NT2/D1 (cell line): ENCODE measurements at regions not wholly inside any gene's neighbourhood (a gene's known extent, or its start where the extent isn't known, plus 50 kb on each side); places are given as distances from the start of the nearest gene placed in this dataset.

Experiments
- DNase-seq: peaks from one replicate; pipeline ENCODE4 v3.0.0-alpha.2; 2011; ENCODE audit warnings: low read depth, low spot score
- H3K27me3 ChIP-seq: 2 replicates; pipeline ENCODE4 v1.6.0; 2011; ENCODE audit warnings: mild to moderate bottlenecking; ENCODE audit not compliant: insufficient read length, insufficient read depth
- H3K36me3 ChIP-seq: 2 replicates; pipeline ENCODE4 v1.6.1; 2011; ENCODE audit warnings: mild to moderate bottlenecking, low read length, mixed read lengths; ENCODE audit not compliant: insufficient read depth, insufficient read length
- H3K4me1 ChIP-seq: 2 replicates; pipeline ENCODE4 v1.5.1; 2011; ENCODE audit not compliant: insufficient read depth, insufficient read length
- H3K4me3 ChIP-seq: 2 replicates; pipeline ENCODE4 v1.5.1; 2011; ENCODE audit warnings: low read depth; ENCODE audit not compliant: insufficient read length
- H3K9ac ChIP-seq: 2 replicates; pipeline ENCODE4 v1.6.0; 2011; ENCODE audit warnings: low read depth; ENCODE audit not compliant: insufficient read length
- H3K9me3 ChIP-seq: 2 replicates; pipeline ENCODE4 v1.5.1; 2011; ENCODE audit warnings: mild to moderate bottlenecking, low read length; ENCODE audit not compliant: insufficient read depth
- SUZ12 ChIP-seq: IDR thresholded peaks from 2 replicates; pipeline ENCODE4 v1.6.1; 2011; ENCODE audit not compliant: insufficient read length, insufficient read depth; ENCODE audit errors: extremely low read depth
- YY1 ChIP-seq: IDR thresholded peaks from 2 replicates; pipeline ENCODE4 v1.6.1; 2011; ENCODE audit not compliant: insufficient read length, insufficient read depth
- ZNF274 ChIP-seq: IDR thresholded peaks from 2 replicates; pipeline ENCODE4 v1.6.1; 2011; ENCODE audit warnings: mild to moderate bottlenecking, low read depth, low read length

DNA sequence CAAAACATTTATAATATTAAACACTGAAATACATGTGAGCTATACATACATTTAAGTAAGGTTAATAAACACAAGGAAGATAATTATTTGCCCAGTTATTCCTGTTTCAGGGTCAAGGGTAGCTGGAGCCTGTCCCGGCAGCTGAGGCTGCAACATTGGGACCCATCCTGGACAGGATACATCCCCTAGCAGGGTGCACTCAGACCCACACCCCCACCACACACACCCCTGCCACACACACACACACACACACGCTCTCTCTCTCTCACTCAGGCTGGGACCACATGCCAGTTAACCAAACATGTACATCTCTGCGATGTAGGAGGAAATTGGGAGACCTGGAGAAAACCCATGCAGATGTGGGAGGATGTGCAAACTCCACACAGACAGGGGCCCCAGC is 112.6 kb upstream of the TMCC3 start:
- no peaks in the 10 kb centered on the region for H3K4me1 ChIP-seq
- TF ChIP-seq YY1 (no peak), ZNF274 (no peak), SUZ12 (no peak)
- no peaks in the 10 kb centered on the region for H3K9me3 ChIP-seq
- no peaks in the 10 kb centered on the region for H3K36me3 ChIP-seq
- no peak overlapping the region for H3K4me3 ChIP-seq
- H3K9ac ChIP-seq = no peak overlapping the region
- DNase-seq = no peak
- H3K27me3 ChIP-seq = no peaks in the 10 kb centered on the region

DNA sequence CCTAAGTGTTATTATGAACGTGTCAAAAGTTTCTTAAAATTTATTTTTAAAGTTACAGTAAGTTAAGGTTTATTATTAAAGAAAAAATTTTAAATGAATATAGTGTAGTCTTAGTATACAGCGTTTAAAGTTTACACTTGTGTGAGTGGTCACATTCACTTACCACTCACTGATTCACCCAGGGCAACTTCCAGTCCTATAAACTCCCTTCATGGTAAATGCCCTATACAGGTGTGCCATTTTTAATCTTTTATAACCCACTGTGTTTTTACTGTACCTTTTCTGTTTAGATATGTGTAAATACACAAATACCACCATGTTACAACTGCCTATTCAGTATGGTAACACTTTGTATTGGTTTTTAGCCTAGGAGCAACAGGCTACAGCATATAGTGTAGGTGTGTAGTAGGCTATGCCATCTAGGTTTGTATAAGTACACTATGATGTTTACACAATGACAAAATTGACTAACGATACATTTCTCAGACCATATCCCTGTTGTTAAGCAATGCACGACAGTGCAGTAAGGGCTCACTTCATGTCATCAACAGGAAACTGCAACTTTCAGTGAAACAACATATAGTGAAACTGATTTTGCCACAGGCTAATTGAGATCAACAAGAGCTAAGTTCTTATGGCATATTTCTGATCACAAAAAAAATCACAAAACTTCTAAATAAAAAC is 112.0 kb upstream of the TMCC3 start:
- Histone ChIP-seq H3K9me3 (no peaks in the 10 kb centered on the region), H3K9ac (no peak overlapping the region), H3K27me3 (no peaks in the 10 kb centered on the region), H3K4me3 (no peak overlapping the region), H3K36me3 (no peaks in the 10 kb centered on the region), H3K4me1 (no peaks in the 10 kb centered on the region)
- no peak for DNase-seq
- TF ChIP-seq ZNF274 (no peak), YY1 (no peak), SUZ12 (no peak)

DNA sequence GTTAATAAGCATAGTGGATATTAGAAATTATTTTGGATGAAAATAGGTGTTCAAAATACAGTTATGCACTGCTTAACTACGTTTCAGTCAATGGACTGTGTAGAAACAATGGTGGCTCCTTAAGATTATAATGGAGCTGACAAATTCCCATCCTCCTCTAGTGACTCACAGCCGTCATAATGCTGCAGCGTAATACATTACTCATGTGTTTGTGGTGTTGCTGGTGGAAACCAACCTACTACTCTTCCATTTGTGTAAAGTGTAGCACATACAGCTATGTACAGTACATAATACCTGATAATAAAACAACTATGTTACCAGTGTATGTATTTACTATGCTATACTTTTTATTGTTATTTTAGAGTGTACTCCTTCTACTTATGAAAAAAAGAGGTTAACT is 111.2 kb upstream of the TMCC3 start:
- TF ChIP-seq SUZ12 = no peak
- no peak for TF ChIP-seq YY1
- Histone ChIP-seq H3K9me3 (no peaks in the 10 kb centered on the region), H3K4me3 (no peak overlapping the region), H3K27me3 (no peaks in the 10 kb centered on the region), H3K36me3 (no peaks in the 10 kb centered on the region), H3K9ac (no peak overlapping the region), H3K4me1 (no peaks in the 10 kb centered on the region)
- no peak for DNase-seq

DNA sequence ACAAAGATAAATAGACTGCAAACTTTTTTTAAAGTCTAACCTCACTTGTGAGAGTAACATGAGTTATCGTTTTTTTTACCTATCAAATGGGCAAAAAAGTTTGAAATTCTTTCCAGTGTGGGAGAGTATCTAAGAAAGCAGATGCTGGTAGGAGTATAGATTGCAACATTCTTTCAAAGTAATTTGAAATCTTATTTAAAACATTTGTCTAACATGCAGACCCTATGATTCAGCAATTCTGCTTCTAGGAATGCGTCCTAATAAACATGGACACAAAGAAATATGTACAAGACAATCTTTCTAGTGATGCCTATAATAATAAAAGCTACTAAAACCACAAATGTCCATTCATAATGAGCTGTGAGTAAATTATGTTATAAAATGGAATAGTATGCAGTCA is 110.4 kb upstream of the TMCC3 start:
- Histone ChIP-seq H3K4me3 (no peak overlapping the region), H3K9me3 (no peaks in the 10 kb centered on the region), H3K4me1 (no peaks in the 10 kb centered on the region), H3K27me3 (no peaks in the 10 kb centered on the region), H3K9ac (no peak overlapping the region), H3K36me3 (no peaks in the 10 kb centered on the region)
- no peak for DNase-seq
- TF ChIP-seq SUZ12 = no peak
- no peak for TF ChIP-seq YY1
- no peak for TF ChIP-seq ZNF274

DNA sequence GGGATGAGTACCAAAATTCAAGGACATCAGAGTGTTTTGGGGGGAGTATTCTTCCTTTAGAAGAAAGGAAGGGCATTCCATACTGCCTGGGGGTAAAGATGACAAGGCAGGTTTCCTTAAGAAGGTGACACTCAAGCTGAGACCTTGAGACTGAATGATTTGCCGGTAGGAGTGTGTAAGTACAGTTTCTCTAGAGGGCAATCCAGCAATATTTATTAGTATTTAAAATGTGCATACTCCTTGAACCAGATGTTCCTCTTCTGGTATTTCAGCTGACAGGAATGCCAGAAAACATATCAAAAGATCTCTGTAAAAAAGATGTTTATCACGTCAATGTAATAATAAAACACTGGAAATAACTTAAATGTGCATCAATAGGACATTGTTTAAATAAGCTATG is 106.4 kb upstream of the TMCC3 start:
- no peak for DNase-seq
- no peaks in the 10 kb centered on the region for H3K4me1 ChIP-seq
- H3K4me3 ChIP-seq = no peak overlapping the region
- H3K27me3 ChIP-seq = no peaks in the 10 kb centered on the region
- TF ChIP-seq ZNF274 = no peak
- no peak for TF ChIP-seq YY1
- TF ChIP-seq SUZ12 = no peak
- H3K36me3 ChIP-seq = no peaks in the 10 kb centered on the region
- H3K9ac ChIP-seq = no peak overlapping the region
- no peaks in the 10 kb centered on the region for H3K9me3 ChIP-seq

DNA sequence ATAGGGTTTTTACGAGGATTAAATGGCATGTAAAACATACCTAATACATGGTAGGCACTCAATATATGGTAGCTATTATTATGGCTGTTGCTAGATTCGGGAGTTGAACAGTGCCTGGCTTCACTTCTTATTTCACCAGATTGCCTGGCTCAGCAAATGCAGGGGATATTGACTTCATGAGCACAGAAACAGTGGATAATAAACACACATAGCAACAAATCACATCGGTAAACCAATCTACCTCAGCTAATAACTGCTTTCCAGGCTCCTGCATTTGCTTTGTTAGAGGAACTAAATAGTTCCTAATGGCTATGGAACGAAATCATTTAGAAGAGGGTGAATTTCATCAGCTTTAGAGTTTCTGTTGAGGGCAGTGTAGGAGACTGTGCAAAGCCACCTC is 105.2 kb upstream of the TMCC3 start:
- DNase-seq = no peak
- TF ChIP-seq ZNF274 (no peak), YY1 (no peak), SUZ12 (no peak)
- H3K4me3 ChIP-seq = no peak overlapping the region
- no peaks in the 10 kb centered on the region for H3K4me1 ChIP-seq
- H3K36me3 ChIP-seq = no peaks in the 10 kb centered on the region
- no peaks in the 10 kb centered on the region for H3K9me3 ChIP-seq
- H3K27me3 ChIP-seq = no peaks in the 10 kb centered on the region
- H3K9ac ChIP-seq = no peak overlapping the region

DNA sequence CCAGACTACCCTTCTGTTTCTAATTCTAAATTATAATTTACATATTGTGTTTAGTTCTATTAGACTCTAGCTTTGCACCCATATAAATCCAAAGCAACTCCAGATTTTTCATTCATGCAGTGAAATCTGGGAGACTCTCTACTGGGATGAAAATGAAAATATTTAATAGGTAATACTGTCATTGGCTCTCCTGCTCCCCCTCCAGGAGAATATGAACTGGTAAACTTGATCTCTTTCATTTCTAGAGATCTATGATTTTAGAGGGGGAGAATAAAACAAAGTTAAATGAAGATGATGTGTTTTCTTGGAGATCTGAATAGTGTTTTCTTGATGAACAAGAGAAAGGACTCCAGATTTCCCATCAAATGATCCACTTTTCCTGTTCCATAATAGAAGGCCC is 104.3 kb upstream of the TMCC3 start:
- Histone ChIP-seq H3K36me3 (no peaks in the 10 kb centered on the region), H3K27me3 (no peaks in the 10 kb centered on the region), H3K4me1 (no peaks in the 10 kb centered on the region), H3K9me3 (no peaks in the 10 kb centered on the region), H3K9ac (no peak overlapping the region), H3K4me3 (no peak overlapping the region)
- TF ChIP-seq ZNF274 = no peak
- TF ChIP-seq SUZ12 = no peak
- no peak for TF ChIP-seq YY1
- DNase-seq = no peak

DNA sequence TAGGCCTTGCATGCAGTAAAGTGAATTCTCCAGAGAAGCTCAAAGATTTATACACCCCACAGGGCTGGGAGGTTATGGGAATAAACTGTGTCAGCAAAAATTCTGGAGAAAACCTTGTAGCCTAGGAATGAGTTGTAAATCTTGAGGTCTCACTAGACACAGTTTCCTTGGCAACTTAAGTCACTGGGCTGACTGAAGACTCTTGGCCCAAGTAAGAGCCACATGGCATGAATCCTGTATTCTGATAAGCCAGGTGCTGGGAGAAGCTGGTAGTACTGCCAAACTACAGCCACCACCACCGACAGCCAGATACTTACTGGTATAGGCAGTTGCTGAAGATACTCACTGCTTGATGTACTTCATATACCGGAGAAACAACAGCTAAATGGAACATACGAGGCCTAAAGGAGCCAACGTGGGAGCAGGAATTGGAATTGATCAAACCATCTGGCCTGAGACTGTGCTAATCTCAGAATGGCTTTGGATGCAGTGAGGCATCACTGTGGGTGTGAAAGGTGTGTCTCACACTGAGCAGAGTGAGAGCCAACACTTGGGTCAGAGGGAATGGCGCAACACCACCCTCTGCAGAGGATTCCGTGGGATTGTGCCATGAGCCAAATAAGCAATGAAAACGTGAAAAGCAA is 102.8 kb upstream of the TMCC3 start:
- Histone ChIP-seq H3K4me1 (no peaks in the 10 kb centered on the region), H3K9me3 (no peaks in the 10 kb centered on the region), H3K9ac (no peak overlapping the region), H3K36me3 (no peaks in the 10 kb centered on the region), H3K4me3 (no peak overlapping the region), H3K27me3 (no peaks in the 10 kb centered on the region)
- no peak for TF ChIP-seq YY1
- TF ChIP-seq SUZ12 = no peak
- TF ChIP-seq ZNF274 = no peak
- no peak for DNase-seq
